NCI-H1417 (cell line): ENCODE measurements at regions not wholly inside any gene's neighbourhood (a gene's known extent, or its start where the extent isn't known, plus 50 kb on each side); places are given as distances from the start of the nearest gene placed in this dataset.

Experiments
- DNase-seq, 3 experiments: peaks; one replicate each; lab custom pipeline; 2025; lab: John Stamatoyannopoulos, UW

DNA sequence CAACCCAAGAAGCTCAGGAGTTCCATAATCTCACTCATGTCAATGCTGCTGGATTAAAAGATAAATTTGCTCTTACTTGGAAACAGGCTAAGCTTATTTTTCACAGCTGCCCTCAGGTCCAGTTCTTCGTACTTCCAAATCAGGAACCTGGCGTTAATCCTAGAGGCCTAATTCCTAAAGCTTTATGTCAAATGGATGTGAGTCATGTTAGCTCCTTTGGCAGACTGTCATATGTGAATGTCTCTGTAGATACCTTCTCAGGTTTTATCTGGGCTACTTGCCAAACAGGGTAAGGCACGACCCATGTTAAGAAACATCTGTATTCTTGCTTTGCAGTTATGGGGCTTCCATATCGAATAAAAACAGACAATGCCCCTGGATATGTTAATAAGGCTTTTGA is 504.6 kb downstream of the ALG10 start:
- DNase-seq: no peak

DNA sequence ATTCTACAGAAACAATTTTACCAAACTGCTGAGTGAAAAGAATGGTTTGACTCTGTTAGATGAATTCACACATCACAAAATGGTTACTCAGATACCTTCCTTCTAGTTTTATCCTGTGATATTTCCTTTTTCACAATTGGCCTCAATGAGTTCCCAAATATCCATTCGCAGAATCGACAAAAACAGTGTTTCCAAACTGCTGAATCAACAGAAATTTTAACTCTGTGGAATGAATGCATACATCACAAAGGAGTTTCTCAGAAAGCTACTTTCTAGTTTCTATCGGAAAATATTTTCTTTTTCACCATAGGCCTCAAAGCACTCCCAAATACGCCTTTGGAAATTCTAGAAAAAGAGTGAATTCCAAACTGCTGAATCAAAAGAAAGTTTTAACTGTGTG is 525.0 kb downstream of the ALG10 start:
- no peak for DNase-seq

DNA sequence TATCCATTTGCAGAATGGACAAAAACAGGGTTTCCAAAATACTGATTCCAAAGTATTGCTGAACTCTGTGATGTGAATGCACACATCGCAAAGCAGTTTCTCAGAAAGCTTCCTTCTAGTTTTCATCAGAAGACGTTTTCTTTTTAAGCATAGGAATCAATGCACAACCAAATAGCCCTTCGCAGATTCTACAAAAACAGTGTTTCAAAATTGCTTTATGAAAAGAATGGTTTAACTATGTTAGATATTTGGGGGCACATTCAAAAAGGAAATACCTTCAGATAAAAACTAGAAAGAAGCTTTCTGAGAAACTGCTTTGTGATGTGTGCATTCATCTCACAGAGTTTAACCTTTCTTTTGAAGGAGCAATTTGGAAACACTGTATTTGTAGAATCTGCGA is 569.7 kb downstream of the ALG10 start:
- DNase-seq: no peak

DNA sequence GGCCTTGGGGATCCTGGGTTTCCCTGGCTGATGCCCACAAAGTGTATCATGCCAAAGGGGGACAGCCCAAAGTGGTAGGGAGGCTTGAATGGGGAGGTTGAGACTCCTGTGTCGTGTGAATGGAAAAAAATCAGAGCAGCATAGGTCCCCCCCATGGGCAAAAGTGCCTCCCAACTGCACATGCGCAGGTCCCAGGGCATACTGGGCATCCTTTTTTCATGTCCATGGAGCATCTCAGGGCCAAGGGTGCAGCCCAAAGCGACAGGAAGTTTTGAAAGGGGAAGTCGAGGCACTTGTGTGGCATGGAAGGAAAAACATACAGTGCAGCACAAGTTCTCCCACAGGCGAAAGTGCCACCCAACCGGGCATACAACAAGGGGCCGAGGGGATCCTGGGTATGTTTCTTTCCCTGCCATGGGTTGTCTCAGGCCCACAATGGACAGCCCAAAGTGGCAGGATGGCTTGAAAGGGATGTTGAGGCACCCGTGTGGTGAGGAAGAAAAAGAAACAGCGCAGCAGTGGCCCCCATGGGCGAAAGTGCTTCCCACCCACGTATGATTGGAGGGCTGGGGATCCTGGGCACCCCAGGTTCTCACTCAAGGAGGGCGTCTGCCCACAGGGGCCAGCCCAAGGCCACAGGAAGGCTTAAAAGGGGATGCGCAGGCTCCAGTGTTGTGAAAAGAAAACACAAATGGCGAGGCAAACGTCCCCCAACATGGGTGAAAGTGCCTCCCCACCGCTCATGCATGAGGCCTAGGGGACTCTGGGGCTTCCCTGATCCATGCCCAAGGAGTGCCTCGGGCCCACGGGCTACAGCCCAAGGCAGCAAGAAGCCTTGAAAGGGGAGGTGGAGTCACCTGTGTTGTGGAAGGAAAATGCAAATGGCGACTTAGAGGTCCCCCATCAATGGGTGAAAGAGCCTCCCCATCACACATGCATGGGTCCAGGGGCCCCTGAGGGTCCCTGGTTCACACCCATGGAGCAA is 573.7 kb downstream of the ALG10 start:
- DNase-seq: no peak

DNA sequence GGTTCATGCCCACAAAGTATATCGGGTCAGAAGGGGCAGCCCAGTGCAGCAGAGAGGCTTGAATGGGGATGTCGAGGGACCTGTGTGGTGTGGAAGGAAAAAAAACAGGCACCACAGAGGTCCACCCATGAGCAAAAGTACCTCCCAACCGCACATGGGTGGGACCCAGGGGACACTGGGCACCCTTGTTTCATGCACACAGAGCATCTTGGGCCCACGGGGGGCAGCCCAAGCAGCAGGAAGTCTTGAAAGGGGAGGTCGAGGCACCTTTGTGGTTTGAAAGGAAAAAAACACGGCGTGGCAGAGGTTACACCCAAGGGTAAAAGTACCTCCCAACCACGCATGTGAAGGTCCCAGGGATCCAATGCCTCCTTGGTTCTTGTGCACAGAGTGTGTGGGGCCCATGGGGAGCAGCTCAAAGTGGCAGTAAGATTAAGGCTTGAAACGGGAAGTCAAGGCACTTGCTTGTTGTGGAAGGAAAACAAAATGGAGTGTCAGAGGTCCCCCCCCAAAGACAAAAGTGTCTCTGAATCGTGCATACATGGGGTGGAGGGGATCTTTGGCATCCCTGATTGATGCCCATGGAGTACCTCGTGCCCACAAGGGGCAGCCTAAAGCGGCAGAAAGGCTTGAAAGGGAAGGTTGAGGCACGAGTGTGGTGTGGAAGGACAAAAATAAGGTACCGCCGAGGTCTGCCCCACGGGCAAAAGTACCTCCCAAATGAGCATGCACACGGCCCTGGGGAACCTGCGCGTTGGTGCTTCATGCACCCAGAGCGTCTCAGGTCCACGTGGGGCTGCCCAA is 575.5 kb downstream of the ALG10 start:
- no peak for DNase-seq

DNA sequence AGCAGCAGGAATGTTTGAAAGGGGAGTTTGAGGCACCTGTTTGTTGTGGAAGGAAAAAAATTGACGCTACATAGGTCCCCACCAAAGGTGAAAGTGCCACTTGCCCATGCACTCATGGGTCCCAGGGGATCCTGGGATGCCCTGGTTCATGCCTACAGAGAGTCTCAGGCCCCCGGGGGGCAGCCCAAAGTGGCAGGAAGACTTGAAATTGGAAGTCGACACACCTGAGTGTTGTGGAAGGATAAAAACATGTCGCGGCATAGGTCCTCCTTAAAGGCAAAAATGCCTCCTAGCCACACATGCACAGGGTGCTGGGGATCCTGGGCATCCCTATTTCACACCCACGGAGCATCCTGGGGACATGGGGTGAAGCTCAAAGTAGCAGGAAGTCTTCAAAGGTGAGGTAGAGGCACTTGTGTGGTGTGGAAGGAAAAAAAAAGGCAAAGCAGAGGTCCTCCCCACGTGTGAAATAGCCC is 576.1 kb downstream of the ALG10 start:
- no peak for DNase-seq

DNA sequence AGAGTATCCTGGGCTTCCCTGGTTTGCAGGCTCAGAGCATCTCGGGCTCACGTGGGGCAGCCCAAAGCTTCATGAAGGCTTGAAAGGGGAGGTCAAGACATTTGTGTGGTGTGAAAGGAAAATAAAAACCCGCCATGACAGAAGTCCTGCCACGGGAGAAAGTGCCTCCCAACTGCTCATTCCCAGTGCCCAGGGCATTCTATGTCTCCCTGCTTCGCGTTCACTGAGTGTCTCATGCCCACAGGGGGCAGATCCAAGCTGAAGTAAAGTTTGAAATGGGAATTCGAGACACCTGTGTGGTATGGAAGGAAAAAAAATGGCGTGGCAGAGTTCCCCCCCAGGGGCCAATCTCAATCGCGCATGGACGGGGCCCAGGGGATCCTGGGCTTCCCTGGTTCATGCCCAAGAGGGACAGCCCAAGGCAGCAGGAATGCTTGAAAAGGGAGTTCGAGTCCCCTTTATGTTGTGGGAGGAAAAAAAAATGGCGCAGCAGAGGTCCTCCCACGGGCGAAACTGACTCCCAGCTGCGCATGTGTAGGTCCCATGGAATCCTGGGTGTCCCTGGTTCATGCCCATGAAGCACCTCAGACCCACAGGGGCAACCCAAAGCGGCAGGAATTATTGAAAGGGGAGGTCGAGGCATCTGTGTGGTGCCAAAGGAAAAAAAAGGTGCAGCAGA is 576.7 kb downstream of the ALG10 start:
- no peak for DNase-seq

DNA sequence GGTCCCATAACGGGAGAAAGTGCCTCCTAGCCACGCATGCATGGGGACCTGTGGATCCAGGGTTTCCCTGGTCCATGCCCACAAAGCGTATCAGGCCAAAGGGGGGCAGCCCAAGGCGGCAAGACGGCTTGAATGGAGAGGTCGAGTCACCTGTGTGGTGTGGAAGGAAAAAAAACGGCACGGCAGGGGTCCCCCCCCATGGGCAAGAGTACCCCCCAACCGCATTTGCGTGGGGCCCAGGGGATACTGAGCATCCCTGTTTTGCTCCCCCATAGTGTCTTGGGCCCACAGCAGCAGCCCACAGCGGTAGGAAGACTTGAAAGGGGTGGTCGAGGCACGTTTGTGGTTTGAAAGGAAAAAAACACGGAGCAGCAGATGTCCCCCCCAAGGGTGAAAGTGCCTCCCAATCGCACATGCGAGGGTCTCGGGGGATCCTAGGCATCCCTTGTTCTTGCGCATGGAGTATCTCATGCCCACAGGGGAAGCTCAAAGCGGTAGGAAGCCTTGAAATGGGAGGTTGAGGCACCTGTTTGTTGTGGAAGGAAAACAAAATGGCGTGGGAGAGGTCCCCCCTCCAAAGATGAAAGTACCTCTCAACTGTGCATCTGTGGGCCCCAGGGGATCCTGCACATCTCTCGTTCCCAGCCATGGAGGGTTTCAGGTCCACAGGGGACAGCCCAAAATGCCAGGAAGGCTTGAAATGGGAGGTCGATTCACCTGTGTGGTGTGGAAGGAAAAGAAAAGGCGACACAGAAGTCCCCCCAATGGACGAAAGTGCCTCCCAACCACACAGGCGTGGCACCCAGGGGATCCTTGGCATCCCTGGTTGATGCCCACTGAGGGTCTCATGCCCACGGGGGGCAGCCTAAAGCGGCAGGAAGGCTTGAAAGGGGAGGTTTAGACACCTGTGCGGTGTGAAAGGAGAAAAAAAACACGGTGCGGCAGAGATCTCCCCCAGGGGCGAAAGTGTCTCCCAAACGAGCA is 577.5 kb downstream of the ALG10 start:
- DNase-seq: no peak

DNA sequence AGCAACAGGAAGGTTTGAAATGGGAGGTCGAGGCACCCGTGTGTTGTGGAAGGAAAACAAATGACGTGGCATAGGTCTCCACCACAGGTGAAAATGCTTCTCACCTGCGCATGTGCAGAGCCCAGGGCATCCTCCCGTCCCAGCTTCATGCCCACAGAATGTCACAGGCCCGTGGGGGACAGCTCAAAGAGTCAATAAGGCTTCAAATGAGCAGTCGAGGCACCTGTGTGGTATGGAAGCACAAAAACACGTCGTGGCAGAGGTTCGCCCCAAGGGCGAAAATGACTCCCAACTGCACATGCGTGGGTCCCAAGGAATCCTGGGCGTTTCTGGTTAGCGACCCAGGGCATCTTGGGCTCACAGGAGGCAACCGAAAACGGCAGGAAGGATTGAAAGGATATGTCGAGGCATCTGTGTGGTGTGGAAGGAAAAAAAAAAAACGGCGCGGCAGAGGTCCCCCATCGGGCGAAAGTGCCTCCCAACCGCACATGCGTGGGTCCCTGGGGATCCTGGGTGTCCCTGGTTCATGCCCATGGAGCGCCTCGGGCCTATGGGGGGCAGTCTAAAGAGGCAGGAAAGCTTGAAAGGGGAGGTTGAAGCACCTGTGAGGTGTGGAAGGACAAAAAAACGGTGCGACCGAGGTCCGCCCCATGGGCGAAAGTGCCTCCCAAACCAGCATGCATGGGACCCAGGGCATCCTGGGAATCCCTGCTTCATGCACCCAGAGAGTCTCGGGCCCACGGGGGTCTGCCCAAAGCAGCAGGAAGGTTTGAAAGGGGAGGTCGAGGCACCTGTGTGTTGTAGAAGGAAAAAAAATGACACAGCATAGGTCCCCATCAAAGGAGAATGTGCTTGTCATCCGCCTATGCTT is 578.5 kb downstream of the ALG10 start:
- DNase-seq: no peak

DNA sequence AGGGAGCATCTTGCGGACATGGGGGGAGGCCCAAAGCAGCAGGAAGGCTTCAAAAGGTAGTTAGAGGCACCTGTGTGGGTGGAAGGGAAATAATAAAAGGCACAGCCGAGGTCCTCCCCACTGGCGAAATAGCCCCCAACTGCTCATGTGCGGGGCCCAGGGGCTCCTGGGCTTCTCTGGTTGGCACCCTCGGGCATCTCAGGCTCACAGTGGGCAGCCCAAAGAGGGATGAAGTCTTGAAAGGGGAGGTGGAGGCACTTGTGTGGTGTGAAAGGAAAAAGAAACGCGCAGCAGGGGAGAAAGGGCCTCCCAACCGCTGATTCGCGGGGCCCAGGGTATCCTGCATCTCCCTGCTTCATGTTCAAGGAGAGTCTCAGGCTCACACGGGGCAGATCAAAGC is 579.4 kb downstream of the ALG10 start:
- DNase-seq: no peak

DNA sequence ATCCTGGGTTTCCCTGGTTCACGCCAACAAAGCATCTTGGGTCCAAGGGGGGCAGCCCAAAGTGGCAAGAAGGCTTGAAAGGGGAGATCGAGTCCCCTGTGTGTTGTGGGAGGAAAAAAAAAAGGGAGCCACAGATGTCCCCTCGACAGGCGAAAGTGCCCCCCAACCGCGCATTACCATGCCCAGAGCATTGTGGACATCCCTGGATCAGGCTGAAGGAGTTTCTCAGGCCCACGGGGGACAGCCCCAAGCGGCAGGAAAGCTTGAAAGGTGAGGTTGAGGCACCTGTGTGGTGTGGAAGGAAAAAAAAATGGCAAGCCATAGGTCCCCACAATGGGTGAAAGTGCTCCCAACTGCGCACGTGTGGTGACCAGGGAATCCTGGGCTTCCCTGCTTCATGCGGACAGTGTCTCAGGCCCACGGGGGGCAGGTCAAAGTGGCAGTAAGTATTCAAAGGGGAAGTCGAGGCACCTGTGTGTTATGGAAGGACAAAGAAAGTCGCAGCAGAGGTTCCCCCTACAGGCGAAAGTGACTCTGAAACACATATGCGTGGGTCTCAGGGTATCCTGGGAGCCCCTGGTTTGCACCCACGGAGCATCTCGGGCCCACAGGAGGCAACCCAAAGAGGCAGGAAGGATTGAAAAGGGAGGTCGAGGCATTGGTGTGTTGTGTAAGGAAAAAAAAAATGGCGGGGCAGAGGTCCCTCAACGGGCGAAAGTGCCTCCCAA is 580.1 kb downstream of the ALG10 start:
- DNase-seq: no peak

DNA sequence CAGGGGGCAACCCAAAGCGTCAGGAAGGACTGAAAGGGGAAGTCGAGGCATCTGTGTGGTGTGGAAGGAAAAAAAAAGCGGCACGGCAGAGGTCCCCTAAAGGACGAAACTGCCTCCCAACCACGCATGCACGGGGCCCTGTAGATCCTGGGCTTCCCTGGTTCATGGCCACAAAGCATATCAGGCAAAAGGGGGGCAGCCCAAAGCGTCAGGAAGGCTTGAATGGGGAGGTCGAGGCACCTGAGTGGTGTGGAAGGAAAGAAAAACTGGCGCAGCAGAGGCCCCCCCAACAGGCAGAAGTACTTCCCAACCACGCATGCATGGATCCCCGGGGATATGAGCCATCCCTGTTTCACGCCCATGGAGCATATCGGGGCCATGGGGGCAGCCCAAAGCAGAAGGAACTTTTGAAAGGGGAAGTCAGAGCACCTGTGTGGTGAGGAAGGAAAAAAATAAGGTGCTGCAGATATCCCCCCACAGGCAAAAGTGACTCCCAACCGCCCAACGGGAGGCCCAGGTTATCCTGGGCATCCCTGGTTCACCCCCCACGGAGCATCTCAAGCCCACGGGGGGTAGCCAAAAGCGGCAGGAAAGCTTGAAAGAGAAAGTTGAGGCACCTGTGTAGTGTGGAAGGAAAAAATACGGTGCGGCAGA is 581.2 kb downstream of the ALG10 start:
- no peak for DNase-seq

DNA sequence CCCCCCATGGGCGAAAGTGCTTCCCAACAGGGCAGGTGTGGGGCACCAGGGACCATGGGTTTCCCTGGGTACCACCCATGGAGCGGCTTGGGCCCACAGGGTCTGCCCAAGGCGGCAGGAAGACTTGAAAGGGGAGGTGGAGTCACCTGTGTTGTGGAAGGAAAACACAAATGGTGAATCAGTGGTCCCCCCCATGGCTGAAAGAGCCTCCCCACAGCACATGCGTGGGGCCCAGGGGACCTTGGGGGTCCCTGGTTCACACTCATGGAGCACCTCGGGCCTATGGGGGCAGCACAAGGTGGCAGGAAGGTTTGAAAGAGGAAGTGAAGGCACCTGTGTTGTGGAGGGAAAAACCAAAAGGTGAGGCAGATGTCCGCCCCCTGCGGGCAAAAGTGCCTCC is 581.9 kb downstream of the ALG10 start:
- no peak for DNase-seq

DNA sequence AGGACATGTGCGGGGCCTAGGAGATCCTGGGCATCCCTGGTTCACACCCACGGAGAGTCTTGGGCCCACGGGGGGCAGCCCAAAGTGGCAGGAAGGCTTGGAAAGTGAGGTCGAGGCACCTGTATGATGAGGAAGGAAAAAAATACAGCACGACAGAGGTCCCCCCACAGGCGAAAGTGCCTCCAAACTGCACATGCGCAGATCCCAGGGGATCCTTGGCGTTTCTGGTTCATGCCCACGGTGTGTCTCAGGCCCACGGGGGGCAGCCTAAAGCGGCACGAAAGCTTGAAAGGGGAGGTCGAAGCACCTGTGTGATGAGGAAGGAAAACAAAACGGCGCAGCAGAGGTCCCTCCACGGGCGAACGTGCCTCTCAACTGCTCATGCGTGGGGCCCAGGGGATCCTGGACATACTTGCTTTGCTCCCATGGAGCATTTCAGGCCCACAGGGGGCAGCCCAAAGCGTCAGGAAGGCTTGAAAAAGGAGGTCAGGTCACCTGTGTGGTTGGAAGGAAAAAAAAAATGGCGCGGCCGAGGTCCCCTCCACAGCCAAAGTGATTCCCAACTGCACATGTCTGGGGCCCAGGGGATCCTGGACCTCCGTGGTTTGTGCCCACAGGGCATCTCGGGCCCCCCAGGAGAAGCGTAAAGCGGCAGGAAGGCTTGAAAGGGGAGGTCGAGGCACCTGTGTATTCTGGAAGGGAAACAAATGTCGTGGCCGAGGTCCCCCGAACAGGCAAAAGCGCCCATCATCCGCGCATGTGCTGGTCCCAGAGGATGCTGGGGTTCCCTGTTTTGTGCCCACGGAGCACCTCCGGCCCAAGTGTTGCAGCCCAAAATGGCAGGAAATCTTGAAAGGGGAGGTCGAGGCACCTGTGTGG is 582.6 kb downstream of the ALG10 start:
- no peak for DNase-seq

DNA sequence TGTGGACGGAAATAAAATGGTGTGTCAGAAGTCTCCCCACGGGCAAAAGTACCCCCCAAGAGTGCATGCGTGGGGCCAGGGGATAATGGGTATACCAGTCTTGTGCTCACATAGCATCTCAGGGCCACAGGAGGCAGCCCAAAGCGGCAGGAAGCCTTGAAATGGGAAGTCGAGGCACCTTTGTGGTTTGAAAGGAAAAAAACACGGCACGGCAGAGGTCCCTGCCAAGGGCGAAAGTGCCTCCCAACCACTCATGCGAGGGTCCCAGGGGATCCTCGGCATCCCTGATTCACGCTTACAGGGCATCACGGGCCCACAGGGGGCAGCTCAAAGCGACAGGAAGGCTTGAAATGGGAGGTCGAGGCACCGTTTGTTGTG is 583.2 kb downstream of the ALG10 start:
- DNase-seq: no peak

DNA sequence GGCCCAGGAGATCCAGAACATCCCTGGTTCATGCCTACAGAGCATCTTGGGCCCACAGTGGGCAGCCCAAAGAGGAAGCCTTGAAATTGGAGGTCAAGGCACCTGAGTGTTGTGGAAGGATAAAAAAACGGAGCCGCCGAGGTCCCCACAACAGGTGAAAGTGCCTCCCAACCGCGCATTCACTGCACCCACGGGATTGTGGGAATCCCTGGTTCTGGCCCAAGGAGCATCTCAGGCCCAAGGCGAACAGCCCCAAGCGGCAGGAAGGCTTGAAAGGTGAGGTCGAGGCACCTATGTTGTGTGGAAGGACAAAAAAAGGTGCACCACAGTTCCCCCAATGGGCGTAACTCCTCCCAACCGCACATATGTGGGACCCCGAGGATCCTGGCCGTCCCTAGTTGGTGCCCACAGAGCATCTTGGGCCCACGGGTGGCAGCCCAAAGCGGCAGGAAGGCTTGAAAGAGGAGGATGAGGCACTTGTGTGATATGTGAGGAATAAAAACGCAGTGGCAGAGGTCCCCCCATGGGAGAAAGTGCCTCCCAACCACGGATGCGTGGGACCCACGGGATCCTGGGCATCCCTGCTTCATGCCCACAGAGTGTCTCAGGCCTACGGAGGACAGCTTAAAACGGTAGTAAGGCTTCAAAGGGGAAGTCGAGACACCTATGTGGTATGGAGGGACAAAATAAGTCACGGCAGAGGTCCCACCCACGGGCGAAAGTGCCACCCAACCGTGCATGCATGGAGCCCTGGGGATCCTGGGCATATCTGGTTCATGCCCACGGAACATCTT is 583.9 kb downstream of the ALG10 start:
- no peak for DNase-seq
